CD4-positive, alpha-beta memory T cell (primary cell): ENCODE measurements at regions not wholly inside any gene's neighbourhood (a gene's known extent, or its start where the extent isn't known, plus 50 kb on each side); places are given as distances from the start of the nearest gene placed in this dataset.

Experiments used
- CTCF ChIA-PET: fragments of 350-600 bp; sonication (Branson Sonifier 250); formaldehyde crosslinking; loops from one replicate; lab custom pipeline; 2021; ENCODE audit warnings: inconsistent platforms; ENCODE audit not compliant: partially characterized antibody; lab: Charles Lee
- POLR2A ChIA-PET: fragments of 350-600 bp; sonication (Branson Sonifier 250); formaldehyde crosslinking; loops from one replicate; lab custom pipeline; 2021; ENCODE audit not compliant: partially characterized antibody; lab: Charles Lee
- DNase-seq, 5 donors: peaks; one replicate each; pipeline versions ENCODE4 v3.0.0 to v3.0.0-alpha.2; 2020 to 2022; ENCODE audit warnings: mixed read lengths in 1 of 5
- H3K27ac ChIP-seq: one replicate; pipeline ENCODE4 v1.7.0; 2013; ENCODE audit warnings: low read depth, low read length
- H3K27me3 ChIP-seq: 2 replicates; pipeline ENCODE4 v1.7.0; 2013; ENCODE audit warnings: mild to moderate bottlenecking, low read length, moderate library complexity; ENCODE audit not compliant: insufficient read depth
- H3K36me3 ChIP-seq: 2 replicates; pipeline ENCODE4 v1.7.0; 2013; ENCODE audit warnings: mild to moderate bottlenecking, low read length, moderate library complexity; ENCODE audit not compliant: insufficient read depth
- H3K4me1 ChIP-seq: 2 replicates; pipeline ENCODE4 v1.7.0; 2013; ENCODE audit warnings: mild to moderate bottlenecking, low read length, moderate library complexity; ENCODE audit not compliant: insufficient read depth
- H3K4me3 ChIP-seq, 2 donors: one replicate each; pipeline ENCODE4 v1.7.0; 2013; ENCODE audit warnings: low read length in 2 of 2, mild to moderate bottlenecking in 1 of 2
- H3K9me3 ChIP-seq, 2 donors: one replicate each; pipeline ENCODE4 v1.7.0; 2013; ENCODE audit warnings: low read length in 2 of 2, control low read depth in 1 of 2; ENCODE audit not compliant: control insufficient read depth in 1 of 2
- H3K27ac Mint-ChIP-seq, 7 donors: one replicate each; pipeline ENCODE4 v1.8.0; 2020 to 2021; ENCODE audit warnings: mixed read lengths in 7 of 7, mild to moderate bottlenecking in 6 of 7, inconsistent platforms in 3 of 7, moderate library complexity in 3 of 7
- H3K27me3 Mint-ChIP-seq, 2 donors: one replicate each; pipeline ENCODE4 v1.8.0; 2020 to 2021; ENCODE audit warnings: mixed read lengths in 2 of 2
- H3K36me3 Mint-ChIP-seq, 2 donors: one replicate each; pipeline ENCODE4 v1.8.0; 2020 to 2021; ENCODE audit warnings: mixed read lengths in 2 of 2, inconsistent platforms in 1 of 2, mild to moderate bottlenecking in 1 of 2
- H3K4me1 Mint-ChIP-seq, 4 donors: one replicate each; pipeline ENCODE4 v1.8.0; 2020 to 2021; ENCODE audit warnings: mixed read lengths in 4 of 4, mild to moderate bottlenecking in 1 of 4
- H3K4me3 Mint-ChIP-seq, 8 donors: one replicate each; pipeline ENCODE4 v1.8.0; 2020 to 2021; ENCODE audit warnings: mixed read lengths in 8 of 8, mild to moderate bottlenecking in 7 of 8, moderate library complexity in 6 of 8, inconsistent platforms in 3 of 8
- H3K9me3 Mint-ChIP-seq, 8 donors: one replicate each; pipeline ENCODE4 v1.8.0; 2020 to 2021; ENCODE audit warnings: mixed read lengths in 8 of 8, mild to moderate bottlenecking in 5 of 8, inconsistent platforms in 3 of 8, moderate library complexity in 1 of 8
- intact Hi-C: fragments of 100-400 bp; cut with micrococcal nuclease; formaldehyde crosslinking; loops from one replicate; pipeline ENCODE4 v1.15.1; 2023

GRCh38 chr6:141587482-141588266, 545.1 kb upstream of the GJE1 start:
- H3K9me3 Mint-ChIP-seq: peaks cover 0 to 2% (median 0%) of the 10 kb centered on the region in 8 donors
- no peak overlapping the region for H3K27ac Mint-ChIP-seq
- no peak overlapping the region for H3K27ac ChIP-seq
- no peak overlapping the region for H3K4me3 ChIP-seq
- intact Hi-C loops: no loop called here
- H3K9me3 ChIP-seq: no peaks in the 10 kb centered on the region
- H3K27me3 Mint-ChIP-seq: peaks cover 0 to 1% of the 10 kb centered on the region in 2 donors
- POLR2A ChIA-PET: no interaction called here
- H3K27me3 ChIP-seq: no peaks in the 10 kb centered on the region
- H3K4me1 ChIP-seq: no peaks in the 10 kb centered on the region
- CTCF ChIA-PET: no interaction called here
- no peak overlapping the region for H3K4me3 Mint-ChIP-seq
- no peaks in the 10 kb centered on the region for H3K36me3 Mint-ChIP-seq
- H3K36me3 ChIP-seq: no peaks in the 10 kb centered on the region
- no peak for DNase-seq
- no peaks in the 10 kb centered on the region for H3K4me1 Mint-ChIP-seq

- CTCF ChIA-PET: interaction anchor here (1.5 kb wide), 1 partner anchor 17 kb away, joined by 3 read pairs; no protein-coding TSS in a partner anchor
- Mint-ChIP-seq H3K27me3 (peaks cover 0 to 1% of the 10 kb centered on the region in 2 donors), H3K4me1 (no peaks in the 10 kb centered on the region), H3K27ac (no peak overlapping the region), H3K36me3 (no peaks in the 10 kb centered on the region), H3K4me3 (no peak overlapping the region), H3K9me3 (no peaks in the 10 kb centered on the region)
- Histone ChIP-seq H3K4me3 (no peak overlapping the region), H3K27me3 (no peaks in the 10 kb centered on the region), H3K36me3 (no peaks in the 10 kb centered on the region), H3K27ac (no peak overlapping the region), H3K9me3 (no peaks in the 10 kb centered on the region), H3K4me1 (no peaks in the 10 kb centered on the region)
- no peak for DNase-seq
- POLR2A ChIA-PET: no interaction called here
- intact Hi-C loops: no loop called here
These were observed 551.7 kb upstream of the GJE1 start for GRCh38 chr6:141580988-141581552.

GRCh38 chr6:141580131-141580530, 552.6 kb upstream of the GJE1 start:
- no peaks in the 10 kb centered on the region for H3K4me1 ChIP-seq
- H3K27me3 ChIP-seq: no peaks in the 10 kb centered on the region
- H3K4me1 Mint-ChIP-seq: no peaks in the 10 kb centered on the region
- H3K9me3 Mint-ChIP-seq: no peaks in the 10 kb centered on the region
- H3K27ac ChIP-seq: no peak overlapping the region
- ChIA-PET CTCF (no interaction called here), POLR2A (no interaction called here)
- DNase-seq: no peak
- H3K27ac Mint-ChIP-seq: no peak overlapping the region
- H3K4me3 Mint-ChIP-seq: no peak overlapping the region
- H3K36me3 ChIP-seq: no peaks in the 10 kb centered on the region
- no peaks in the 10 kb centered on the region for H3K36me3 Mint-ChIP-seq
- no peak overlapping the region for H3K4me3 ChIP-seq
- intact Hi-C loops: no loop called here
- H3K9me3 ChIP-seq: no peaks in the 10 kb centered on the region
- peaks cover 0 to 3% of the 10 kb centered on the region in 2 donors for H3K27me3 Mint-ChIP-seq

GRCh38 chr6:141576751-141577150, 556.0 kb upstream of the GJE1 start:
- H3K27ac ChIP-seq: no peak overlapping the region
- ChIA-PET POLR2A (no interaction called here), CTCF (no interaction called here)
- H3K27me3 ChIP-seq: no peaks in the 10 kb centered on the region
- no peaks in the 10 kb centered on the region for H3K4me1 ChIP-seq
- no peak overlapping the region for H3K4me3 Mint-ChIP-seq
- H3K9me3 Mint-ChIP-seq: no peaks in the 10 kb centered on the region
- no peaks in the 10 kb centered on the region for H3K36me3 ChIP-seq
- no peaks in the 10 kb centered on the region for H3K4me1 Mint-ChIP-seq
- intact Hi-C loops: no loop called here
- H3K36me3 Mint-ChIP-seq: no peaks in the 10 kb centered on the region
- peaks cover 0 to 2% of the 10 kb centered on the region in 2 donors for H3K27me3 Mint-ChIP-seq
- H3K4me3 ChIP-seq: no peak overlapping the region
- no peak for DNase-seq
- no peaks in the 10 kb centered on the region for H3K9me3 ChIP-seq
- H3K27ac Mint-ChIP-seq: no peak overlapping the region

GRCh38 chr6:141562851-141563763, 569.6 kb upstream of the GJE1 start:
- no peak overlapping the region for H3K27ac ChIP-seq

GRCh38 chr6:141562186-141562811, 570.4 kb upstream of the GJE1 start:
- ChIA-PET POLR2A (no interaction called here), CTCF (interaction anchor here (0.7 to 2.1 kb wide), 5 partner anchors 13 to 1902 kb away, joined by 3 to 5 read pairs (median 5); no protein-coding TSS in a partner anchor)
- H3K36me3 ChIP-seq: no peaks in the 10 kb centered on the region
- H3K27me3 ChIP-seq: no peaks in the 10 kb centered on the region
- peak overlapping the region; percentile 77 to 94 (median 88) for H3K4me3 Mint-ChIP-seq
- H3K4me1 Mint-ChIP-seq: peaks cover 4 to 16% (median 12%) of the 10 kb centered on the region in 4 donors
- no peaks in the 10 kb centered on the region for H3K36me3 Mint-ChIP-seq
- peak in 2 of 5 donors; percentile 1 to 42 for DNase-seq
- intact Hi-C loops: loop anchor here (1.0 to 5.0 kb wide), 3 partner anchors 79 to 1680 kb away; no protein-coding TSS in a partner anchor
- peak overlapping the region; percentile 7 to 56 for H3K4me3 ChIP-seq
- peaks cover 0 to 2% of the 10 kb centered on the region in 2 donors for H3K27me3 Mint-ChIP-seq
- H3K9me3 ChIP-seq: no peaks in the 10 kb centered on the region
- H3K27ac Mint-ChIP-seq: peak overlapping the region; percentile 0 to 95 (median 76)
- no peak overlapping the region for H3K27ac ChIP-seq
- H3K9me3 Mint-ChIP-seq: no peaks in the 10 kb centered on the region
- H3K4me1 ChIP-seq: peaks cover 5% of the 10 kb centered on the region

More at GRCh38 chr6:141562851-141563763, 569.6 kb upstream of the GJE1 start:
- no peaks in the 10 kb centered on the region for H3K9me3 ChIP-seq
- DNase-seq: peak; percentile 66 to 77 (median 74)
- POLR2A ChIA-PET: no interaction called here
- Mint-ChIP-seq H3K9me3 (no peaks in the 10 kb centered on the region), H3K4me3 (peak overlapping the region; percentile 77 to 94 (median 88)), H3K27me3 (peaks cover 0 to 2% of the 10 kb centered on the region in 2 donors), H3K27ac (peak overlapping the region; percentile 0 to 95 (median 76)), H3K36me3 (no peaks in the 10 kb centered on the region), H3K4me1 (peaks cover 4 to 16% (median 12%) of the 10 kb centered on the region in 4 donors)
- H3K4me3 ChIP-seq: peak overlapping the region; percentile 7 to 56
- peaks cover 5% of the 10 kb centered on the region for H3K4me1 ChIP-seq
- intact Hi-C loops: loop anchor here (1.0 to 5.0 kb wide), 3 partner anchors 80 to 1681 kb away; no protein-coding TSS in a partner anchor
- no peaks in the 10 kb centered on the region for H3K27me3 ChIP-seq
- CTCF ChIA-PET: interaction anchor here (0.7 to 2.4 kb wide), 6 partner anchors 9 to 1903 kb away, joined by 3 to 11 read pairs (median 4); no protein-coding TSS in a partner anchor
- H3K36me3 ChIP-seq: no peaks in the 10 kb centered on the region
